ENCODE measurements at regions not wholly inside any gene's neighbourhood (a gene's known extent, or its start where the extent isn't known, plus 50 kb on each side); places are given as distances from the start of the nearest gene placed in this dataset.

- DNase-seq (no peak), ATAC-seq (no peak)
- H3K4me1 ChIP-seq (ENCODE audit: control insufficient read depth in 2 of 2, insufficient read depth in 2 of 2, low read length in 2 of 2): no peaks in the 10 kb centered on the region
- no peaks in the 10 kb centered on the region for H3K9me3 ChIP-seq (ENCODE audit: control insufficient read depth in 2 of 3, low read length in 3 of 3)
- H3K27me3 ChIP-seq (ENCODE audit: control insufficient read depth in 2 of 2, insufficient read depth in 2 of 2, low read length in 2 of 2): no peaks in the 10 kb centered on the region
- intact Hi-C loops (cut with micrococcal nuclease): no loop called here
- Mint-ChIP-seq H3K27ac (peak overlapping the region in 1 of 9 donors; percentile 44), H3K4me1 (no peaks in the 10 kb centered on the region), H3K9me3 (peaks cover 0 to 2% (median 0%) of the 10 kb centered on the region in 11 donors), H3K4me3 (no peak overlapping the region), H3K27me3 (peaks cover 0 to 22% (median 0%) of the 10 kb centered on the region in 5 donors), H3K36me3 (no peaks in the 10 kb centered on the region)
- H3K36me3 ChIP-seq (ENCODE audit: control insufficient read depth in 2 of 3, insufficient read depth in 3 of 3, low read length in 3 of 3): no peaks in the 10 kb centered on the region
- ChIA-PET POLR2A (no interaction called here), CTCF (interaction anchor here (0.5 kb wide), 1 partner anchor 435 kb away, joined by 3 read pairs; no protein-coding TSS in a partner anchor)
- no peak overlapping the region for H3K27ac ChIP-seq (ENCODE audit: low read depth, low read length)
- H3K4me3 ChIP-seq (ENCODE audit: low read length): no peak overlapping the region
Observed at GRCh38 chr6:14187406-14187805, 69.8 kb downstream of the CD83 start.

DNA sequence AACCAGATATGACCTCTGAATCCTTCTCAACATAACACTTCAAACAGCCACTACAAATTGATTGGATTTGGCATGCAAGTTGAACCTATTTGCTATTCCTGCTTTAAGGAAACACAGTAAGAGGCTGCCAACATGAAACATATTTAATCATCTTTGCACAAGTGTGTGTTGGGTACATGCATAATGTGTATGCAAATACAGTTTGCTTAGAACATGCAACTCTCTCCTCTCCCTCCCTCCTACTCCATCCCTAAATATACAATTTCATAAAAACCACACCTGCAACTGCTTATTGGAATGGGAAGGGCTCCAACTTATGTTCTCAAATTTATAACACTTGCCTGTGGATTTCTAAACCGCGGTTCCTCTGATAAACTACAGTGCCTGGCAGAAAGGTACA, 71.5 kb downstream of the CD83 start:
- no peak overlapping the region for H3K27ac Mint-ChIP-seq
- Histone ChIP-seq H3K36me3 (ENCODE audit: control insufficient read depth in 2 of 3, insufficient read depth in 3 of 3, low read length in 3 of 3) (no peaks in the 10 kb centered on the region), H3K27me3 (ENCODE audit: control insufficient read depth in 2 of 2, insufficient read depth in 2 of 2, low read length in 2 of 2) (no peaks in the 10 kb centered on the region), H3K4me1 (ENCODE audit: control insufficient read depth in 2 of 2, insufficient read depth in 2 of 2, low read length in 2 of 2) (no peaks in the 10 kb centered on the region), H3K4me3 (ENCODE audit: low read length) (no peak overlapping the region), H3K9me3 (ENCODE audit: control insufficient read depth in 2 of 3, low read length in 3 of 3) (no peaks in the 10 kb centered on the region), H3K27ac (ENCODE audit: low read depth, low read length) (no peak overlapping the region)
- H3K4me1 Mint-ChIP-seq: no peaks in the 10 kb centered on the region
- H3K9me3 Mint-ChIP-seq: peaks cover 0 to 2% (median 0%) of the 10 kb centered on the region in 11 donors
- no peak overlapping the region for H3K4me3 Mint-ChIP-seq
- POLR2A ChIA-PET: no interaction called here
- CTCF ChIA-PET: no interaction called here
- no peak for DNase-seq
- no peaks in the 10 kb centered on the region for H3K36me3 Mint-ChIP-seq
- intact Hi-C loops (cut with micrococcal nuclease): no loop called here
- peaks cover 0 to 31% (median 8%) of the 10 kb centered on the region in 5 donors for H3K27me3 Mint-ChIP-seq
- ATAC-seq: no peak

- no peaks in the 10 kb centered on the region for H3K27me3 ChIP-seq (ENCODE audit: control insufficient read depth in 2 of 2, insufficient read depth in 2 of 2, low read length in 2 of 2)
- ATAC-seq (no peak), DNase-seq (no peak)
- Mint-ChIP-seq H3K9me3 (peaks cover 0 to 2% (median 0%) of the 10 kb centered on the region in 11 donors), H3K27ac (no peak overlapping the region), H3K27me3 (peaks cover 0 to 38% (median 8%) of the 10 kb centered on the region in 5 donors), H3K36me3 (no peaks in the 10 kb centered on the region), H3K4me1 (no peaks in the 10 kb centered on the region), H3K4me3 (no peak overlapping the region)
- POLR2A ChIA-PET: no interaction called here
- intact Hi-C loops (cut with micrococcal nuclease): no loop called here
- no peaks in the 10 kb centered on the region for H3K36me3 ChIP-seq (ENCODE audit: control insufficient read depth in 2 of 3, insufficient read depth in 3 of 3, low read length in 3 of 3)
- no peak overlapping the region for H3K27ac ChIP-seq (ENCODE audit: low read depth, low read length)
- no peaks in the 10 kb centered on the region for H3K4me1 ChIP-seq (ENCODE audit: control insufficient read depth in 2 of 2, insufficient read depth in 2 of 2, low read length in 2 of 2)
- CTCF ChIA-PET: no interaction called here
- no peak overlapping the region for H3K4me3 ChIP-seq (ENCODE audit: low read length)
- no peaks in the 10 kb centered on the region for H3K9me3 ChIP-seq (ENCODE audit: control insufficient read depth in 2 of 3, low read length in 3 of 3)
Observed at GRCh38 chr6:14190191-14190928, 72.8 kb downstream of the CD83 start.

GRCh38 chr6:14190929-14191224, 73.3 kb downstream of the CD83 start:
- H3K4me3 Mint-ChIP-seq: no peak overlapping the region
- no peaks in the 10 kb centered on the region for H3K4me1 Mint-ChIP-seq
- no peaks in the 10 kb centered on the region for H3K4me1 ChIP-seq (ENCODE audit: control insufficient read depth in 2 of 2, insufficient read depth in 2 of 2, low read length in 2 of 2)
- ChIA-PET POLR2A (no interaction called here), CTCF (no interaction called here)
- H3K36me3 Mint-ChIP-seq: no peaks in the 10 kb centered on the region
- H3K27me3 ChIP-seq (ENCODE audit: control insufficient read depth in 2 of 2, insufficient read depth in 2 of 2, low read length in 2 of 2): no peaks in the 10 kb centered on the region
- DNase-seq (no peak), ATAC-seq (no peak)
- H3K27me3 Mint-ChIP-seq: peaks cover 0 to 38% (median 8%) of the 10 kb centered on the region in 5 donors
- no peak overlapping the region for H3K27ac ChIP-seq (ENCODE audit: low read depth, low read length)
- H3K9me3 ChIP-seq (ENCODE audit: control insufficient read depth in 2 of 3, low read length in 3 of 3): no peaks in the 10 kb centered on the region
- no peak overlapping the region for H3K4me3 ChIP-seq (ENCODE audit: low read length)
- no peak overlapping the region for H3K27ac Mint-ChIP-seq
- peaks cover 0 to 2% (median 0%) of the 10 kb centered on the region in 11 donors for H3K9me3 Mint-ChIP-seq
- intact Hi-C loops (cut with micrococcal nuclease): no loop called here
- no peaks in the 10 kb centered on the region for H3K36me3 ChIP-seq (ENCODE audit: control insufficient read depth in 2 of 3, insufficient read depth in 3 of 3, low read length in 3 of 3)

GRCh38 chr6:14191761-14192160, 74.2 kb downstream of the CD83 start:
- DNase-seq (no peak), ATAC-seq (no peak)
- H3K27ac Mint-ChIP-seq: no peak overlapping the region
- no peak overlapping the region for H3K27ac ChIP-seq (ENCODE audit: low read depth, low read length)
- no peaks in the 10 kb centered on the region for H3K9me3 ChIP-seq (ENCODE audit: control insufficient read depth in 2 of 3, low read length in 3 of 3)
- H3K9me3 Mint-ChIP-seq: peaks cover 0 to 2% (median 0%) of the 10 kb centered on the region in 11 donors
- no peaks in the 10 kb centered on the region for H3K36me3 ChIP-seq (ENCODE audit: control insufficient read depth in 2 of 3, insufficient read depth in 3 of 3, low read length in 3 of 3)
- H3K27me3 ChIP-seq (ENCODE audit: control insufficient read depth in 2 of 2, insufficient read depth in 2 of 2, low read length in 2 of 2): no peaks in the 10 kb centered on the region
- no peak overlapping the region for H3K4me3 Mint-ChIP-seq
- no peaks in the 10 kb centered on the region for H3K4me1 Mint-ChIP-seq
- ChIA-PET POLR2A (no interaction called here), CTCF (no interaction called here)
- H3K27me3 Mint-ChIP-seq: peaks cover 0 to 38% (median 8%) of the 10 kb centered on the region in 5 donors
- no peaks in the 10 kb centered on the region for H3K4me1 ChIP-seq (ENCODE audit: control insufficient read depth in 2 of 2, insufficient read depth in 2 of 2, low read length in 2 of 2)
- no peaks in the 10 kb centered on the region for H3K36me3 Mint-ChIP-seq
- intact Hi-C loops (cut with micrococcal nuclease): no loop called here
- no peak overlapping the region for H3K4me3 ChIP-seq (ENCODE audit: low read length)

DNA sequence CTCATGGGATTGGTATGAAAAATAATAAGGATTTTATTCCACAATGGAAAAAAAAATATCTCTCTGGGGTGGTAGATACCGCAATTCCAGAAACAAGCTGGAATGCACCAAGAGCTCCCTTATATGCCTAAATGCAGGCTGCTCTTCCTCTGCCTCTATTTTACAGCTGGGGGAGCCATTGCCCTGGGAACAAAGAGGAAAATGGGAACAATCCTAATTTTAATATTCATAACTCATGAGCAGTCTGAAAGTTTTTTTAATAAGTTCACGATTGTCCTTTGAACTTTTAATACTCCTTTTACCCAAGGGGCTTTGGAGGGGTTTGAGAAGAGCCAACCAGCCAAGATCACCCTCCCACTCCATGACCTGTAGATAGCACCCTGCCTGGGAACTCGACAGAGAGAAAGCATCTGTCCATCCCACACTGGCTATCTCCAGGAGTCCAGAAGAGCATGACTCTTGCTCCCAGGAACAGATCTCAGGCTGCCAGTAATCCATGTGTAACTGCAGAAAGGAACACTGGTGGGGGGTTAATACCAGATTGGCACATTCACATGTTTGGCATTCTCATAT, 74.7 kb downstream of the CD83 start:
- Histone ChIP-seq H3K27ac (ENCODE audit: low read depth, low read length) (no peak overlapping the region), H3K27me3 (ENCODE audit: control insufficient read depth in 2 of 2, insufficient read depth in 2 of 2, low read length in 2 of 2) (no peaks in the 10 kb centered on the region), H3K36me3 (ENCODE audit: control insufficient read depth in 2 of 3, insufficient read depth in 3 of 3, low read length in 3 of 3) (no peaks in the 10 kb centered on the region), H3K9me3 (ENCODE audit: control insufficient read depth in 2 of 3, low read length in 3 of 3) (no peaks in the 10 kb centered on the region), H3K4me3 (ENCODE audit: low read length) (no peak overlapping the region), H3K4me1 (ENCODE audit: control insufficient read depth in 2 of 2, insufficient read depth in 2 of 2, low read length in 2 of 2) (no peaks in the 10 kb centered on the region)
- Mint-ChIP-seq H3K9me3 (peaks cover 0 to 2% (median 0%) of the 10 kb centered on the region in 11 donors), H3K27ac (no peak overlapping the region), H3K27me3 (peaks cover 0 to 38% (median 8%) of the 10 kb centered on the region in 5 donors), H3K4me3 (no peak overlapping the region), H3K36me3 (no peaks in the 10 kb centered on the region), H3K4me1 (no peaks in the 10 kb centered on the region)
- no peak for ATAC-seq
- DNase-seq: no peak
- CTCF ChIA-PET: no interaction called here
- intact Hi-C loops (cut with micrococcal nuclease): no loop called here
- POLR2A ChIA-PET: no interaction called here

DNA sequence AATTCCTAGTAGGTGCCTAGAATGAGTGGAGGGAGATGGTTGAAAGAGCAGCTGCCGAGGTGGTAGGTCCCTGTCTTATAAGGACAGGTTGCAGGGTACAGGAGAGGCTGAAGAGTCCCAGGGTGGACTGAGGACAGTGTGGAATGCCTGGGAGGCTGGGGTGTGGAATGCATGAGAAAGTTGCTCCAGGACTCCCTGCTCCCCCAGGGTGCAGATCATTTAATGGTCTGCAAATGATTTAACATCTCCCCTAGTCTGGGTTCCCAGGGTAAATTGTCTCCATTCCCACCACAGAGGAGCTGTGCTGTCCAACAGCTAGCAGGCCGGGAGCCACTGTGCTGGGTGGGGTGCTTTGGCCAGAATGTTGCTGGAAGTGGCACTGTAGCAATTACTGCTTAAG, 76.0 kb downstream of the CD83 start:
- DNase-seq (no peak), ATAC-seq (no peak)
- Mint-ChIP-seq H3K27me3 (peaks cover 0 to 38% (median 8%) of the 10 kb centered on the region in 5 donors), H3K27ac (no peak overlapping the region), H3K36me3 (no peaks in the 10 kb centered on the region), H3K4me3 (no peak overlapping the region), H3K4me1 (no peaks in the 10 kb centered on the region), H3K9me3 (peaks cover 0 to 2% (median 0%) of the 10 kb centered on the region in 11 donors)
- no peaks in the 10 kb centered on the region for H3K4me1 ChIP-seq (ENCODE audit: control insufficient read depth in 2 of 2, insufficient read depth in 2 of 2, low read length in 2 of 2)
- H3K27me3 ChIP-seq (ENCODE audit: control insufficient read depth in 2 of 2, insufficient read depth in 2 of 2, low read length in 2 of 2): no peaks in the 10 kb centered on the region
- intact Hi-C loops (cut with micrococcal nuclease): no loop called here
- H3K9me3 ChIP-seq (ENCODE audit: control insufficient read depth in 2 of 3, low read length in 3 of 3): no peaks in the 10 kb centered on the region
- H3K4me3 ChIP-seq (ENCODE audit: low read length): no peak overlapping the region
- H3K36me3 ChIP-seq (ENCODE audit: control insufficient read depth in 2 of 3, insufficient read depth in 3 of 3, low read length in 3 of 3): no peaks in the 10 kb centered on the region
- CTCF ChIA-PET: no interaction called here
- POLR2A ChIA-PET: no interaction called here
- no peak overlapping the region for H3K27ac ChIP-seq (ENCODE audit: low read depth, low read length)

Data from naive thymus-derived CD4-positive, alpha-beta T cell (primary cell).